ENCODE measurements at regions not wholly inside any gene's neighbourhood (a gene's known extent, or its start where the extent isn't known, plus 50 kb on each side); places are given as distances from the start of the nearest gene placed in this dataset.
A peak's percentile ranks its signal among the peaks of the same experiment; 100 is the strongest.

DNA sequence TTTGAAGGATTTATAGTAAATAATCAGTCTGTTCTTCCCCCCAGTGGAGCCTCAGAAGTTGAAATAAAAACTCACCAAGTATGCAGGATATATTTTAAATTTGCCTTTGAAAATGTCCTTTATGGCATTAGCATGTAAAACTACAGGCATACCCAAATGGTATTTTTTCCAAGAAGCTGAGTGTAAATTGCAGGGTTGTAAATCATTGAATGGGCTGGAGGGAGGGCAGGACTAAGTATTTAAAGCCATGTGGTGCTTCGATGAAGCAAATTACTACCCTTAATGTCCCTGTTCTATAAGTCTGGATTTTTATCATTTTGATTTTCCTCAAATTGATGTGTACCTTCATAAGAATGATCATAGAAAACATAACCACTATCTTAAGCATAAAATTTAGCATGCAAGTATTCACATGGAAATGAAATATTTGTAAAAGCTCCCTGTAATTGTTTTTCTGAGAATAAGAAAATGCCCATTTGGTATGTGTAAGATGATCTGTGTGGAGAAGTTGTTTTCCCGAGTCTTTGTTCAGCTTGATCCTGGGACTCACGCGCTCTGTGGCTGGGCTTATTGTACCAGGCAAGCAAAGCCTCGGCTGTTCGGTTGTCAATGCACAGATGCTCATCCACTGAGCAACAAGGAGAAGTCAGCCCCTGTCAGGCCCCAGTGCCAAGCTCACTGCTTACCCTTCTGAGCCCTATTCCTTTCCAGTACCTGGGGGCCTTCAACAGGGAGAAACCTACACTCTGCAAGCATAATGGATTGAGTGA is 66.7 kb downstream of the CD164 start:
- no peak for DNase-seq (ENCODE audit: low read depth in 2 of 3, low spot score in 1 of 3)

DNA sequence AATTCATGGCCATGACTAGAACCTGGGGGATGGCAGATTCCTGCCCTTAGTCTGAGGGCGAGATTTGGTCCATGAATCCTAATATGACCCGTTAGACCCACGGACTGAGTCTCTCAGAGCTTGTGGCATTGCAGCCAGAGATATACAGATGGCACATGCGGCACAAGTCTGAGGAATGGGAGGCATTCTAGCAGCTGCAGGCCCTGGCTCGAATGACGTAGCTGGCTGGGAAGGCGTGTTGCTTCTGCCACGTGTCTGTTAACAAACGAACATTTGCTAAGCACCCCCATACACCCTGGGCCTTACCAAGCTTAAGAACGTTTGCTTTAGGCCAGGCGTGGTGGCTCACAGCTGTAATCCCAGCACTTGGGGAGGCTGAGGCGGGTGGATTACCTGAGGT is 68.0 kb downstream of the CD164 start:
- DNase-seq (ENCODE audit: low read depth in 2 of 3, low spot score in 1 of 3): no peak

DNA sequence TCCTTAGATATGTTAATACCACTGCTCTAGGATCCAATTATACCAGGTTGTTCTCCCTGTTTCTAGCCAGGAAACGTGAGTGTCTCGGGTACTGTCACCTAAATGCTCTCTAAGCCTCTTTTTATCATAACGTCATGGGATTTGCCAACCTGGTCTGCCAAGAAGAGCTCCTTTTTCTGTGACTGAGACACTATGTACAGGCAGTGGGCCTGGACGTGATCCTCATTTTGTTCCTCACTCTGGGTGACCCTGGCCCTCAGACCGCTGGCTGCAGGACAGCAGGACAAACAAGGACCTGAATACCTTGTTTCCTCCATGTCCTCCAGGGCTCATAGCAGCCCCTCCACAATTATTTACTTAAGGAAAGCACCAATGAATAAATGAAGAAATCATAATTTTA is 69.1 kb downstream of the CD164 start:
- DNase-seq (ENCODE audit: low read depth in 2 of 3, low spot score in 1 of 3): no peak

DNA sequence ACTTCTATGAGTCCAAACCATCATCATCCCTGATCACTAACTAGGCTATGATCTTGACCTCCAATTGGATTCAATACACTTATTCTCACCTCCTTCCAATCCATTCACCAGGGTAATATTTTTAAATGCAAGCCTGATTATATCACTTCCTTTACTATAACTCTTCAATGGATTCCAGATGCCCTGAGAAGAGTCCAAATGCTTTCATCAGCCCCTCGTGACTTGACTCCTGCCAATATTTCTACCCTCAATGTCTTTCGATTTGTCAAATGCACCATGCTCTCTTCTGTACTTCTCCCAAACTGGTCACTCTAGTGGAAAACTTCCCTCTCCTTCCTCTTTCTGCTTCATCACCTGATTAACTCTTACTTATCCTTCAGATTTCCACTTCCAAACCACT is 70.8 kb downstream of the CD164 start:
- no peak for DNase-seq (ENCODE audit: low read depth in 2 of 3, low spot score in 1 of 3)

DNA sequence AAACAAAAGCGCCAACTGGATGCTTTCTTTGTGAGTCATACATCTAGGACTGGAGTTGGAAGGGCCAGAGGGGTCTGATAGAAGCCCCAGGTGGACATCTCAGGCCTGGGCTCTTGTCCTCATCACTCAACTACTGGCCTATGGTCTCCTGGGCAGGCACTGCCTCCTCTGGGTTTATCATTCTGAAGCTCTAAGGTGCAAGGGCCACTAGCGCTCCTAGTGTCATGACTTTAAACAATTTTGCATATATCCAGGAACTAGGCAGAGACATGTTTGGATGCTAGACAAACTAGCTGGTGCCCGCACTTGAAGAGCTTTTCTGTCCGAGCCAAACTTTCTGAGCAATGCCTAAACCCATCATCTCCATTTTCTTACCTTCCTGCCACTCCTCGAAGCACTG is 72.3 kb downstream of the CD164 start:
- DNase-seq (ENCODE audit: low read depth in 2 of 3, low spot score in 1 of 3): no peak

DNA sequence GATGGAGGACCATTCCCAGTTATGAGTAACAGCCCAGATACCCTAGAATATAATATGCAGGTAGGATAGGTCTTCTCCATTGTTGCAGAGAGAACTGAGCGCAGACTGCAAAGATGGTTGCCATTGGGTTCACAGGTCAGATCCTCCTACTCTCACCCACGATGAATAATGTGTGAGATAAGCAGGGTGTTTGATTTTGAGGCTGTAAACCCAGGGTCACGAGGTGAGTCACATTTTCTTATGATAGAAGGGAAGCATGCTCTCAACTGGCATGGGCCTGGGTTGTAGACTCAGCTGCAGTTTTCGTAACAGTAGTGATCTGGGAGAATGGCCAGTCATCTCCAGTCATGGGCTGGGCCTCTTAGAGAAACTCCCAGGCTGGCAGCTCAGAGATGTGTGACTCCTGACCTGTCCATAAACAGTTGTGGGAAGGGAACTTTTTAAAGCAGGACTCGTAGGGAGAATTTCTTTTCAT is 74.2 kb downstream of the CD164 start:
- DNase-seq (ENCODE audit: low read depth in 2 of 3, low spot score in 1 of 3): peak; percentile 6 to 50 (median 23)

DNA sequence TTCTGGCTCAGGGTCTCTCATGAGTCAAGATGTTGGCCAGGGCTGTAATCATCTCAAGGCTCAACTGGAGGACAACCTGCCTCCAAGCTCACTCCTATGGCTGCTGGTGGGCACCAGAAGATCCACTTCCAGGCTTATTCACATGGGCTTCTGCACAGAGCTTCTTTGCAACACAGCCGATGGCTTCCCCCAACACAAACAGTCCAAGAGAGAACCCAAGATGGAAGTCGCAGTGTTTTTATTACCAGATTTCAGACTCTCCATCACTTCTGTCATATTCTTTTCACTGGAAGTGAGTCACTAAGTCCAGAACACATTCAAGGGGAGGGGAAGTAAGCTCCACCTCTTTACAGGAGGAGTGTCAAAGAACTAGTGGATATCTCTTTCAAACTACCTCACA is 75.5 kb downstream of the CD164 start:
- DNase-seq (ENCODE audit: low read depth in 2 of 3, low spot score in 1 of 3): no peak

DNA sequence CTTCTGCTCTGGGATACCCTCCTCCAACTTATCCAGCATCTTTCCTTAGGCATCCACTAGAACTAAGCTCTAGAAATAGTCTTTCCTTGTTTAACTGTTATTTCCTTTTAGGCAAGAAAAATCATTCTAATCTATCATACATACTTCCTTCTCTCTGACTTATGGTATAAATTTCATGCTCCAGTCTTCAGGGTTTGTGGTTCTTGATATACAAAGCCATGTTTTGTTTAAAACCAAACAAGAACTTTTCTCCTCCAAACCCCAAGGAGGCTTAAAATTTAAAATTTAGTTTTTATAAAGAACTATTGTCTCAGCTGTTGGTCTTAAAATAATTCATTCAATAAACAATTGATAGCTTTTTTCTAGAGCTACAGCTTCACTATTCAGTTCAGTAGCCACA is 77.2 kb downstream of the CD164 start:
- DNase-seq (ENCODE audit: low read depth in 2 of 3, low spot score in 1 of 3): no peak

DNA sequence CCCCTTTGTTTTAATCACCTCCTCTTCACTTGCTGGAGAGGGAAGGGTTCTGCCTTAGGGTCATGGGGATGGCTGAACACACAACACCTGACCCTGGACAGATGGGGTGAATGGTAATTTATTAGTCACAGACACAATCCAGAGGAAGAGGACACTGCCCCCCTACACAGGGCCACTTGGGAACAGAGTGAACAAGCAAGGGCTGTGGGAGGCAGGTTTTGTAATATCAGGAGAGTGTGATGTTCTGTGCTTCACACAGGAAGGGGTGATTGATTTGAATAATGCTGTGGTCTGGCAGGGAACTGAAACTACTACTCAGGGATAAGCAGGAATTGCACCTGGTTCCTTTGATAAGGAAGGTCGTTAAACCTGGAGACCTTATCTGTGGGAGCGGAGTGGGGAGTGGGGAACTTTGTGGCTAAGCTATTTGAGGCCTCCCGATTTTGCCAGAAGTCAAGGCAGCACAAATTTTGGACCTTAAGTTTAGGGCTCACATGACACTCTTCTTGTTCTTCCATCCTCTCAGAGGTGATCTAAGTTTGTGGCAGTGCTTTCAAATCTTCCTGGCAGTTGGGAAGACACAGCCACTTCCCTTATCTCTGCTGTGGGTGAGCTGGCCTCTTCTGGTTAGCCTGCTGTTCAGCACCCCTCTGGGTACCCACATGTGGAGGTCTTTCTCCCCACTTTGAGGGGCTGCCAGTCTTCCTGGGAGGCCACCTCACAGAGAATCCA is 77.8 kb downstream of the CD164 start:
- DNase-seq (ENCODE audit: low read depth in 2 of 3, low spot score in 1 of 3): no peak

DNA sequence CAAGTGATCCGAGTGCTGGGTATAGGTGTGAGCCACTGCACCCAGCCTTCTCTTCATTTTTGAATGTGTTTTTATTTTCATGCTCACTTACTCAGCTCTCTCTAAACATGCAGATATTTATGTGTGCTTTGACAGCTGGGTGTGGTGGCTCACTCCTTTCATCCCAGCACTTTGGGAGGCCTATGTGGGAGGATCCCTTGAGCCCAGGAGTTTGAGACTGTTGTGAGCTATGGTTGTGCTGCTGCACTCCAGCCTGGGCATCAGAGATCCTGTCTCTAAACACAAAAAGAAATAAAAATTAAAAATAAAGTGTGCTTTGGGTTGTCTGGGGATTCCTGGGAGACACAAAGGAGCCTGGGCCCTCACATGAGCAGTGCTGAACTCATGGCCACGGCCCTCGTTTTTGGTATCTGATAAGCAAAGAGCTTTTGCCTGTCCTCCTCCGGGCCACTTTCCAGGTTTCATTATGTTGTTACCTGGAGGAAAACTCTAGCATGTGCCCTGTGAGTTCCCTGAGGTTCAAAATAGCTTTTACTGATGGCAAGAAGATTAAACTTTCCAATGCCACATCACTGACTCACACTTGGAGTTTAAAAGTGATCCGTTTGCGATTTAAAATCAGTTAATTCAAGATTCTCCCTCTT is 78.5 kb downstream of the CD164 start:
- DNase-seq (ENCODE audit: low read depth in 2 of 3, low spot score in 1 of 3): no peak

DNA sequence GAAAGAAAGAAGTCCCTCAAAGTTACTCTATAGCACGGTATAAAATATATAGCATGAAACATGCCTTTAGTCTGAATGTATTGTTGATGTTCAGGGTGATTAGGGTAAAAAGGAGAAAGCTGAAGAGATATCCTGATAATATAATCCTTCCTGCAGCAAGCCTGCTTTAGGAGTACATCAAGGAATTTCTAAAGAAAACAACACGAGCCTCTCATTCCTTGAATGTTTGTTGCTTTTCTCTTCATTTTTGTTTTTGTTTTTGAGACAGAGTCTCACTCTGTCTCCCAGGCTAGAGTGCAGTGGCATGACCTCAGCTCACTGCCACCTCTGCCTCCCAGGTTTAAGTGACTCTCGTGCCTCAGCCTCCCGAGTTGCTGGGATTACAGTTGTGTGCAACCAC is 79.1 kb downstream of the CD164 start:
- no peak for DNase-seq (ENCODE audit: low read depth in 2 of 3, low spot score in 1 of 3)

DNA sequence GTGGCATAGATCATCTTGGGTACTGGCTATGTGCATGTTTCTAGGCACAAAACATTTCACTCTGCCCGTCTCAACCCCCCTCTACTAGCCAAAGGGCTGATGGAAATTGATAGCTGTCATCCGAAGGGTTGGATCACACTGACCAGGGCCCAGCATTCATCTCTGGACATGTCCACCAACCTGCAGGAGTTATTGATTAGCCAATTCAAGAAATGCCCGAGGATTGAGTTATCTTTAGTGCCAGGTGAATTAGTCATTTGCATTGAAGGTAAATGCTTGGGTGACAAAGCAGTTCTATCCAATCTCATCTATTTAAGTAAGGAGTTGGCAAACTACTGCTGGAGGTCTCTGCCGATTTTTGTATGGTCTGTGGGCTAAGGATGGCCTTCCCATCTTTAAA is 80.1 kb downstream of the CD164 start:
- no peak for DNase-seq (ENCODE audit: low read depth in 2 of 3, low spot score in 1 of 3)

DNA sequence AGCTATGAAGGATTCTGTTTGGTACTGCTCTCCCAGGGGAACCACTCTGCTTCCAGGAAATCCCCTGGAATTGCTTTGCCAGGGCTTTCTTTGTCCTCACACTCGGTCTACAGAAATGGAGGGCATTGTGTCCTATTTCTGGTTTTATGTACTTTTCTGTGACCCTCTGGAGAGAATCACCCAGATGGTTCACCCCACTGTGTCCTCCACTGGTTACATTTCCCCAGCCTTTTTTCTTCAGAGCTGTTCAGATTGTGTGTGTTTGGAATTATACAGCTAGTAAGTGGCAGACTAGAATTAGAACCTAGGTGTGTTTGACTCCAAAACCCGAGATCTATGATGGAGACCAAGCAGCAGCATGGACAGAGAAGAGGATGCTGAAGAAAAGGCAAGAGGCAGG is 80.8 kb downstream of the CD164 start:
- DNase-seq (ENCODE audit: low read depth in 2 of 3, low spot score in 1 of 3): no peak

DNA sequence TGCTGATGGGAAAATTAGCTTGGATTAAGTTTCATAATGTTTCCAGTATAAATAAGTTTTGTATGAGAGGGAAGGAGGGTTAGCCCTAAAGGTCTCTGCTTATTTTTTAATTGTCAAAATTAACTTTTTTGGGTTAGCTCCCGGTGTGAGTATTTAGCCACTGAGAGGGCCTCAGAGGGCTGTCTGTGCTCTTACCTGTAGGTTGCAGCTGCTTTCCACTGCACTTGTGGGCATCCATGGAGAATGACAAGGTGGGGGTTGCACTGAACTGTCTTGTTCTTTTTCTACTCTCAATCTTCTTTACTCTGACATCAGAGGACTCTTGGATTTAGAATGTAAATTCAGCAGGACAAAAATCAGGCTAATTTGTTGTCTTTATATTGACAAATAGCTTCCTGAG is 81.4 kb downstream of the CD164 start:
- no peak for DNase-seq (ENCODE audit: low read depth in 2 of 3, low spot score in 1 of 3)

DNA sequence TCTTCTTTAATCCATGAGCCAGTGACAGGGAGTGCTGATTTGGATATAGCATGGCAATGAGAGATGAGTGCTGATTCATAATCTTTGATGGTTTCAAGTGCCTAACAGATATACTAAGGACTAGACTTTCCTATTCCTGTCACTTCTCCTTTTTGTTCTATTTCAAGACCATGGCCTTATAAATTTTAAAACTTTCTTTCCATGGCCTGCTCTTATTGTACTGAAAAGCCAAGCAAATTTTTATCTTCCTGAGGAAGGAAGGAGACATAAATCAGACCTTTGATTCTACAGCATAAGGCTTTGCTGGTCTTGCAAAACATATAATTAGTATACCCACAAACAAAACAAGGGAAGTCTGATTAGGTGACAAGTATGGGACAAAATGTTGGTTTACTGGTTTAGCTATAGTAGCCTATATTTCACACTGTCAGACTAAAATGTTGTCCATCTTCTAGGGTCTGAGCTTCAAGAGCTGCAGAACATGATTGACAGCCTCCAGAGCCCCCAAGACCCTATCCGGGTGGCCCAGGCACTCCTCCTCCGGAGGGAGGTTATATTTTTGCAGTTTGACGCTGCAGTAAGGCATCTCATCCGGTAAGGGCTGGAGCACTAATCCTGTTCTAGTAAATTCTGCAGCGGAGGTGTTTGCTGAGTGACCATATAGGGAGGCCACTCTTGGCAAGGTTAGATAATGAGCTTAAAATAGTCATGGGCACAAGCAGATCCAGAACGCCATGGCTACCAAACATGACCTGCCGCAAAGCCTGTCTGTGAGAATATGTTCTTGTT is 82.3 kb downstream of the CD164 start:
- no peak for DNase-seq (ENCODE audit: low read depth in 2 of 3, low spot score in 1 of 3)

DNA sequence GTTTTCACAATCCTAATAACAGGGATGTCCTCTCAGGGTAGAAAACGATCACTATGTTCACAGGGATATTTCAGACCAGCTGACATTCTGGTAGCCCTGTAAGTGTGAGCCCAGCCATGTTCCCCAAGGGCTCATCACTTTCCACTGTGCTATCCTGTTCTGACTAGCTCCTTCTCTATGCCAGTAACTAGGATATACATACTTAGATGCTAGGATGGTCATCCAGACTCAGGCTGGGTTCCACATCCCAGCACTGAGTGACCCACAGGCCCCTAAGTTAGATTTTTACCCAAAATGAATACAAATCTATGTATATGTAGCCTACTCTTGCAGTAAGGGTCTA is 83.0 kb downstream of the CD164 start:
- DNase-seq (ENCODE audit: low read depth in 2 of 3, low spot score in 1 of 3): no peak

DNA sequence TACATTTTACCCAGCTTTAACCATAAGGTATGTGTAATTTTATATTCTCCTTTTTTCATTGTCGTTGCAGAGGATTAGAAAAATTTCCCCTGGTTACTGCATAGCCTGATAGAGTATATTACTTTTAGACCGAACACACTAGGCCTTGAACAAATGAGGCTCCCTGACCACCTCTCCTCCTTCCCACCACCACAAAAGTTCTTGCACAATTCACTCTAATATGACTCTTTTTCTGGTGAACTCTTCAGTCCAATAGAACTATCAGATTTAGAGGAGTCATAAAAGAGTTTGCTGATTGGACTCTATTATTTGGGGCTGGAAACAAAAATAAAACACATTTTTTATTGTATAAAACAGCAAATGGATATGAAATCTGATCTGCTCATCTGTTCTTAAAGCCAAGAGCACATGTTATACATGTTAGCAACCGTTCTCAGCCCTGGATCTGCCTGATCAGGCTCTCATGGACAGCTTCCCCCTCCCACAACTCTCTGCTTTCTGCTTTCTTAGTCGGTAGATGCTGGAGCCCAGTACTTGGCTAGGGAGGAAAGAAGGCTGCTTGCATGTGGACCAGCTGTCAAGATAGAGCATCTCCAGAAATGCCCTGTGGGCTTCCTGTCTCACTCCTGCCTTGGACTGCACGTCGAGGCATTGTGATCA is 83.5 kb downstream of the CD164 start:
- DNase-seq (ENCODE audit: low read depth in 2 of 3, low spot score in 1 of 3): no peak

DNA sequence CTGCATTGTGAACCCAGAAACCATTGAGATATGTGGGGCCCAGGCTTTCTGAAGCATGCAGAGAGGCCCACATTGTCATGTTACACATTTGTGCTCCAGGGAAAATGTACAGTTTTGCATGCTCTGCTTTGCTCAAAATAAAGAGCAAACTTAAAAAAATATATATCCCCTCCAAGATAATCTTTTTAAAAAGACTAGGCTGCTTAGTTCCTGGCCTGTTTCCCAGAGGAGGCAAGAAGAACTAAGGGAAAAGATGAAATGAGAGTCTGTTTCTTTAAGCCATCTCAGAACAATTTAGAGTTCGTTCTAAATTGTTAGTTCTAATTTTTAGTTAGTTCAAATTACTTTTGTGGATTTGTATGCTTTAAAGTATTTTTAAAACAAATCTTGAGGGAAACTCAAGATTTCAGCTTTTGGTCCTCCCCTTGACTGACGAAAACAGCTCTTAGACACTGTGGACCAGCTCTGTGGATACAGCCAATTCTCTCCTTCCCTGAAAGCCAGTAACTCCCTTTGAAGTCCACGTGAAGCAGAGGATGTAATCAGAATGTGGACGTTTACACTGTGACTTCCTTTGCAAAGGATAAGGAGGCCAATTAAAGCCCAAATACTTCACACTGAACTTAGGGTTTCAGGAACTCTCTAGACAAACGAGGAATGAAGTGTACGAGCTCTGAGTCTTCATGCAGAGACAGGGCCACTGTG is 84.7 kb downstream of the CD164 start:
- DNase-seq (ENCODE audit: low read depth in 2 of 3, low spot score in 1 of 3): no peak

DNA sequence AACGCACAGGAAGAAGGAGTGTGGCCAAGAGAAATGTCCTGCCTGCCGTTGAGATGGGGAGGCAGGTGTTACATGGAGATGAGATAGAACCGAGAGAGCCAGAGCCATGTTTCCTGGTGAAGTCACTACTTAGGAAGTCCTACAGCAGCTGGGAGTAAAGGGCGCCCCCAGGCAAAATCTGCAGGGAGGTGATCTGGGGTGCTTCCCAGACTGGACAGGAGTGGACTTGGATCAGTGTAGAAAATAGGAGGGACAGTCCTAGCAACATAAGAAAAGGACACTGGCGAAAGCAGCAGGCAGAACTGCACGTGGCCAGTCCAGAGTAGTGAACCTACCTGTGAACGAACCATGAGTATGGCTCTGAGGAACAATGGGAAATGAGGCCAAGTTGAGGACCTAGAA is 85.3 kb downstream of the CD164 start:
- no peak for DNase-seq (ENCODE audit: low read depth in 2 of 3, low spot score in 1 of 3)

DNA sequence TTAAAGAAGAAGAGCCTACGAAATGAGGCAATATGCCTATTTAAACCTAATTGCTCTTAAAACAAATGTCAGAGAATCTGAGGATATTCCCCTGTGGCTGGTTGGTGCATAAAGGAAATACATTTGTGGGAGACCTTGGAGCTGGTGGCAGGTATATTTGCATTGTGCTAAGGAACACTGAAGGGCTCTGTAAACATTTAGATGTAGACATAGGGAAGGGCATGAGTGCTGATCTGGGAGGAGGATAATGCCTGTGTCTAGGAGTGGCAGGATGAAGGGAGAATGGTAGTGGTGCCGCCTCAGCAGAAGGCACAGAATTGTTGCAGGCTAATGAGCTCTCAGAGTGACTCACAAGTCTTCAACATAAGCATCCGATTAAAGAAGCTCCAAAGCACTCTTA is 85.8 kb downstream of the CD164 start:
- DNase-seq (ENCODE audit: low read depth in 2 of 3, low spot score in 1 of 3): no peak

DNA sequence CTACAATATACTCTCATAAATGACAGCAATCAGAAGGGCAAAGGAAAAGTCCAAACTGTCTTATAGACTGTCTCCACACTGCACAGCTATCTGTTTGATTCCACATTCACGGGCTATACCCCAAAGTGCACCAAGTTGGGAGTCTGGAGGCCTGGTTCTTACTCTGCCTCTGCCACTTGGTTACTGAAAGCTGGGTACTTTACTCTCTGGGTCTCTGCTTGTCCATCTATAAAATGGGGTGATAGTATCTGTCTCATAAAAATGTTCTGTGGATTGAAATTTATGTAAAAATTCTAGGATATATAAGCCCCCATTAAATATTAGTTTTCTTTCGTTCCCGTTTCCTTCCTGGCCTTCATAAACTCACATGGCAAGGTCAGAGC is 86.5 kb downstream of the CD164 start:
- DNase-seq (ENCODE audit: low read depth in 2 of 3, low spot score in 1 of 3): no peak

Measured in stimulated activated CD4-positive, alpha-beta T cell treated with anti-CD3 and anti-CD28 coated beads, Interleukin-12 subunit alpha, Interleukin-12 subunit beta, amount 100 ng/mL, for 48 hours (primary cell).